ENCODE measurements at regions not wholly inside any gene's neighbourhood (a gene's known extent, or its start where the extent isn't known, plus 50 kb on each side); places are given as distances from the start of the nearest gene placed in this dataset.

DNA sequence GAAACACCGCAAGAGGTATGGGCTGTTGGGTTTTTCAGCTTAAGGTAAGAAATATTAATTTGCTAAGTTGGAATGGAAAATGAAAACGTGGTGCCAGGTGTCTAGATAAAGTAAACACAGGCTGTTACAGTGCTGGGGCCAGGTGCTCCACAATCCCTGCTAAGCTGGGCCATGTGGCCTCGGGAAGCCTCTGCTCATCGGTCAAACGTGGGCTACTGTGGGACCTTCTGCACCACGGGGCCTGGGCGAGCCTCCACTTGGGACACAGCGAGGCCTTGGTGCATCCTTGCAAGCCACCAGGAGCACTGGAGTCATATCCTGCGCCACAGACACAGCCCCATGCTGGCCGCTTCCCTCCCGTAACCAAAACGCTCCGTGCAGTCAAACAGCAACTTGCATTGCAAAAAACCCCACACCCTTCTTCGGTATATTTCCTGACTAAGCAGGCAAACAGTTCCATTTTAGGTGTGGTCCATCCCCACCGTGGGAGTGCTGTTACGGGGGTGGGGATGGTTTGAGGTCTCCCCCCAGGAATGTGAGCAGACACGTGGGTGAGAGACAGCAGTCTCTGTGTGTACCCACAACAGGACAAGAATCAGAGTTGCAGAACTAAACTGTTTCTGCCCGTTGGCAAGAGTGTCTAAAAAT lies 96.3 kb upstream of the SOX1 start:
- Mint-ChIP-seq H3K4me1 (no peaks in the 10 kb centered on the region), H3K4me3 (no peak overlapping the region), H3K27ac (no peak overlapping the region), H3K9me3 (ENCODE audit: insufficient read depth) (peaks cover 12% of the 10 kb centered on the region), H3K27me3 (peaks cover 3% of the 10 kb centered on the region)
- H3K27me3 ChIP-seq (replicated peaks in 1 of 4; ENCODE audit: control extremely low read depth in 1 of 4, control insufficient read depth in 3 of 4, insufficient read depth in 4 of 4, low read length in 3 of 4), result peaks cover 0 to 2% (median 0%) of the 10 kb centered on the region in 4 experiments
- intact Hi-C loops (cut with micrococcal nuclease), result no loop called here
- TF ChIP-seq EZH2 (IDR thresholded peaks at IDR 0.05; ENCODE audit: borderline replicate concordance, insufficient read depth, low read depth, low read length, poor library complexity, severe bottlenecking) (no peak), CTCF (IDR thresholded peaks at IDR 0.05) (no peak)
- H3K9me3 ChIP-seq (ENCODE audit: control extremely low read depth in 1 of 3, control insufficient read depth in 2 of 3, insufficient read depth in 1 of 3, low read length in 2 of 3), result peaks cover 0 to 33% (median 0%) of the 10 kb centered on the region in 3 donors
- WGBS (ENCODE audit: insufficient coverage), result 84% methylated on average over 16 of the region's 18 CpGs
- ChIA-PET POLR2A (no interaction called here), CTCF (no interaction called here)
- H3K27ac ChIP-seq (ENCODE audit: low read length in 2 of 2), result no peak overlapping the region
- DNase-seq (no peak), ATAC-seq (ENCODE audit: low read depth) (no peak)
- no peak overlapping the region for H2AFZ ChIP-seq (ENCODE audit: insufficient read depth, low read depth, low read length, poor library complexity, severe bottlenecking)
- no peak overlapping the region for H3K9ac ChIP-seq (ENCODE audit: low read length)
- no peaks in the 10 kb centered on the region for H4K20me1 ChIP-seq (ENCODE audit: control insufficient read depth, insufficient read depth, low read length, poor library complexity, severe bottlenecking)
- no peak overlapping the region for H3K4me3 ChIP-seq (ENCODE audit: control extremely low read depth in 1 of 5, extremely low read depth in 1 of 5, insufficient read depth in 1 of 5, low read depth in 2 of 5, low read length in 4 of 5)
- no peaks in the 10 kb centered on the region for H3K79me2 ChIP-seq (ENCODE audit: control insufficient read depth, insufficient read depth, low read length)
- H3K36me3 ChIP-seq (replicated peaks in 1 of 2; ENCODE audit: control extremely low read depth in 1 of 2, control insufficient read depth in 1 of 2, extremely low read depth in 1 of 2, insufficient read depth in 2 of 2, low read length in 1 of 2), result no peaks in the 10 kb centered on the region
- H3K4me2 ChIP-seq (replicated peaks; ENCODE audit: low read depth, low read length, poor library complexity, severe bottlenecking), result no peak overlapping the region
- no peaks in the 10 kb centered on the region for H3K4me1 ChIP-seq (ENCODE audit: control insufficient read depth in 2 of 2, insufficient read depth in 2 of 2, low read length in 2 of 2)

- peaks cover 3% of the 10 kb centered on the region for H3K27me3 Mint-ChIP-seq
- TF ChIP-seq EZH2 (IDR thresholded peaks at IDR 0.05; ENCODE audit: borderline replicate concordance, insufficient read depth, low read depth, low read length, poor library complexity, severe bottlenecking), result no peak
- no peak for TF ChIP-seq CTCF (IDR thresholded peaks at IDR 0.05)
- H3K27ac Mint-ChIP-seq, result no peak overlapping the region
- Histone ChIP-seq H3K4me1 (ENCODE audit: control insufficient read depth in 2 of 2, insufficient read depth in 2 of 2, low read length in 2 of 2) (no peaks in the 10 kb centered on the region), H3K79me2 (ENCODE audit: control insufficient read depth, insufficient read depth, low read length) (no peaks in the 10 kb centered on the region), H3K4me2 (replicated peaks; ENCODE audit: low read depth, low read length, poor library complexity, severe bottlenecking) (no peak overlapping the region), H3K9me3 (ENCODE audit: control extremely low read depth in 1 of 3, control insufficient read depth in 2 of 3, insufficient read depth in 1 of 3, low read length in 2 of 3) (peaks cover 0 to 33% (median 0%) of the 10 kb centered on the region in 3 donors), H2AFZ (ENCODE audit: insufficient read depth, low read depth, low read length, poor library complexity, severe bottlenecking) (no peak overlapping the region), H4K20me1 (ENCODE audit: control insufficient read depth, insufficient read depth, low read length, poor library complexity, severe bottlenecking) (no peaks in the 10 kb centered on the region), H3K27me3 (replicated peaks in 1 of 4; ENCODE audit: control extremely low read depth in 1 of 4, control insufficient read depth in 3 of 4, insufficient read depth in 4 of 4, low read length in 3 of 4) (peaks cover 0 to 2% (median 0%) of the 10 kb centered on the region in 4 experiments), H3K9ac (ENCODE audit: low read length) (no peak overlapping the region), H3K27ac (ENCODE audit: low read length in 2 of 2) (no peak overlapping the region), H3K36me3 (replicated peaks in 1 of 2; ENCODE audit: control extremely low read depth in 1 of 2, control insufficient read depth in 1 of 2, extremely low read depth in 1 of 2, insufficient read depth in 2 of 2, low read length in 1 of 2) (no peaks in the 10 kb centered on the region), H3K4me3 (ENCODE audit: control extremely low read depth in 1 of 5, extremely low read depth in 1 of 5, insufficient read depth in 1 of 5, low read depth in 2 of 5, low read length in 4 of 5) (no peak overlapping the region)
- DNase-seq (no peak), ATAC-seq (ENCODE audit: low read depth) (no peak)
- POLR2A ChIA-PET, result no interaction called here
- peaks cover 12% of the 10 kb centered on the region for H3K9me3 Mint-ChIP-seq (ENCODE audit: insufficient read depth)
- H3K4me1 Mint-ChIP-seq, result no peaks in the 10 kb centered on the region
- no peak overlapping the region for H3K4me3 Mint-ChIP-seq
- intact Hi-C loops (cut with micrococcal nuclease), result no loop called here
- 83% methylated on average over 21 of the region's 25 CpGs for WGBS (ENCODE audit: insufficient coverage)
- CTCF ChIA-PET, result no interaction called here
These were observed 94.8 kb upstream of the SOX1 start for GRCh38 chr13:111971891-111972780.

Measured in B cell (primary cell).